HG03469 (cell line): ENCODE measurements at regions not wholly inside any gene's neighbourhood (a gene's known extent, or its start where the extent isn't known, plus 50 kb on each side); places are given as distances from the start of the nearest gene placed in this dataset.

Experiments
- ATAC-seq: cut with Tn5 transposase; IDR thresholded peaks from one replicate; pipeline ENCODE4 v1.9.1; 2021; ENCODE audit warnings: mild to moderate bottlenecking, moderate library complexity, moderate number of reproducible peaks; ENCODE audit not compliant: unreplicated experiment

DNA sequence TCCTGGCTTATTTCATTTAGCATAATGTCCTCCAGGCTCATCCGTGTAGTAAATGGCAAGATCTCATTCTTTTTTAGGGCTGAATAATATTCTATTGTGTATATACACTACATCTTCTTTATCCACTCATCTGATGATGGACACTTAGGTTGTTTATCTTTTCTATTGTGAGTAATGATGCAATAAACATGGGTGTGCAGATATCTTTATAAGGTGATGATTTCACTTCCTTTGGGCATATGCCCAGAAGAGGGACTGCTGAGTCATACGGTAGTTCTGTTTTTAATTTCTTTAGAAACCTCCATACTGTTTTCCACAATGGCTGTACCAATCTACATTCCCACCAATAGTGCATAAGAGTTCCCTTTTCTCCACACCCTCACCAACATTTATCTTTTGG lies 317.6 kb upstream of the CNKSR2 start:
- no peak for ATAC-seq

DNA sequence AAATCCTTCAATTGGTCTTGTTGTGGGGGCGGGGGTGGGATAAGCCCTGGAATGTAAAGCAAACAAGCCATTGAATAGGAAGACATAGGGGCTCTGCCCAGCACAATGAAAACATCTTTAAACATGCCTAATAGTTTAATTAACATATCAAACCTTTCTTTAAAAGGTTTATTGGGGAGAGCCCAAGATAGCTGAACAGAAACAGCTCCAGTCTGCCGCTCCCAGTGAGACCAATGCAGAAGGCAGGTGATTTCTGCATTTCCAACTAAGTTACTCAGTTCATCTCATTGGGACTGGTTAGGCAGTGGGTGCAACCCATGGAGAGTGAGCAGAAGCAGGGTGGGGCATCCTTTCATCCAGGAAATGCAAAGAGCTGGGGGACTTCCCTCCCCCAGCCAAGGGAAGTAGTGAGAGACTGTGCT lies 327.2 kb upstream of the CNKSR2 start:
- ATAC-seq = no peak

DNA sequence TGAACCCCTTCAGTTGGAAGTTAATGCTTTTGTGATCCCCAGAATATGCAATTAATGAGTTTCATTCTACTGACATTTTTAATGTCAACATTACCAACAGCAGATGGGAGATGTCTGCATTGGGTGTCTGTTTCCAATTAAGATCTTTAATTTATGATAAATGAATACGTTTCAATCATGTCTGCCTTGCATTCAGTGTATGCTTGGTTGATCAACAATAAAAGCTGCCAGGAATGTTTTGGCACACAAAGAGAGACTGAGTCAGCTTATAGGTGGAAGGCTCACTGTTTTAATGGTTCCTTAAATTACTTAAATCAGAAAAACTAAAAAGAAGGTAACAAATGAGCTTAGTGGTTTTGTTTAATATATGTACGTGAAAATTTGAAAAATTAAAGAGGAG lies 359.9 kb upstream of the CNKSR2 start:
- ATAC-seq = no peak

DNA sequence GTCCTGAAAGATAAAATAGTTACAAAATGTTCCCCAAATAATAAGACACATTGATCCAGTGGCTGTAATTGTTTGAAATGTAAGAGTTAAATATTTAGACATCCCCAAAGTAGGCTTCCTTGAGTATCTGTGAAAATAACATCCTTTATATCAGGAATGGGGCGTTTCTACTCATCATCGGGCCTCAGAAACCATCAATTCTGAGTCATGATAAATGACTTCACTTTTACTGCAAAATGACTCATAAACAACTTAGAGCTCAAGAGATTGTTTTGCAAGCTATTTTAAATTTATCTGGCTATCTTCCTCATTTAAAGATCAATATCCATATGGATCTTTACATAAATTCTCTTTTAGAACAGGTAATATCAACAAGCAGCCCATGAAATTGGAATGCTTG lies 369.4 kb upstream of the CNKSR2 start:
- ATAC-seq = no peak

DNA sequence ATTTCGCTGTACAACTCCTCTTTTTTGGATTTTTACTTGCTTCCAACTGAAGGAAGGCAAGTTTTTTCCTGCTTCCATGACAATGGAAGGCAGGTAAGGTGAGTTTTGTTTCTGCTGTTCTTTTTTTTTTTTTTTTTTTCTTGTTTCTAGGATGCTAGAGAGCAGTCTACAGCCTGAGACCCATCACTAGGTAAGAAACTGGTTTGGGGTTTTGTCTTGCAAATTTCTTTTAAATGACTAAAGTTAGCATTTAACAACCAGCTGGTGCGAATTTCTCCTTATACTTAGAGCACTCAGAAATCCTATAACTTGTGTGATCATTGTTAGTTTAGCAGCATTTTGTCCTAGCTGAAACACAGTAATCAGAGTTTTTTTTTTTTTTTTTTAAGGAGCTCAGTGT lies 378.4 kb upstream of the CNKSR2 start:
- no peak for ATAC-seq

DNA sequence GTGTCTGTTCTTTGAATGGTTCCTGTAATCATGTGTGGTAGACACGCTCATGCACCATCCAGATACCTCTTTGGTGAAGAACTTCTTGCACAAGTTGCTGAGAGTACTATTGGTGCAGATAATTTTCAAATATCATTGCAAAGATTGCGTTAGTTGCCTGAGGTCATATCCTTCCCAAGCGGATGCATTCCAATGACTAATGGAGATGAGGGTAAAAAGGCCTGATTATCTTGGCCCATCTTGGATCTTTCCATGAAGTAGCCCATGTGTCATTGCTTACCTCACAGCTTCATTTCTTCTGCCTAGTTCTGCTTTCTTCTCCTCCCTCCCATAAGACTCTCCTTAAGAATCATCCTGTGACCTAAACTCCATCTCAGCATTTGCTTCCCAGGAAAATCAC lies 384.9 kb upstream of the CNKSR2 start:
- ATAC-seq = no peak

DNA sequence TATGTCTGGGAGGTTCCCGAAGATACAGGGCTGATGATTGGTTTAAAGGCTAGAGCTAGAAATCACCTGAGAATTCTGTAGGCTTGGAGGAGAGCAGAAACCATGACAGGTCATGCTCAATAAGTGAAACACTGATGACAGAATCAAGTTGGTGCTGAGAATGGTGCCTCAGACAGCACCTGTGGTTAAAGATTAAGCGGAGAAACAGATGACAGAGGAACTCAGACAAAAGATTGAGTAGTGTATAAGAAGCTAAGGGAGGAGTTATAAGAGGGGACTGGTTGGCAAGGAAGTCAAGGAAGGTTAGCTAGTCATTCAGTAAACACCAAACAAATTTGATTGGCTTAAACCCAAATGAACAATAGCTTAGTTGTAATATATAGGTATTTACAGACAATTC lies 385.4 kb upstream of the CNKSR2 start:
- no peak for ATAC-seq

DNA sequence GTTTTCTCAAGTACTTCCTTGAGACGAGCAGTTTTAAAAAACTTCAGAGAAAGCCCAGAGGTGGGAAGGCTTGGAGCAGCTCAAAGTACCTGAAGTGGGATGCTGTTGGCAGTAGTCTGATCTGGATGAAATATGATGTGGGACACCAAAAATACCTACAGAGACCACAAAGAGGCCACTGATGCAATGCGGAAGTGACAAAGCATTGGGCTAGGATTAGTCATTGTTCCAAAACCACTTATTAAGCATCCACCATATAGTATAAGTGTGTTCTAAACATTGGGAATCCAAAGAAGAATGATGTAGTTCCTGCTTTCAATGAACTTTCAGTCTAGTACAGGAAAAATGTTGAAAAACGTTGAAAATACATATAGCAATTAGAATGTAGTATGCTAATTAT lies 386.1 kb upstream of the CNKSR2 start:
- ATAC-seq = no peak

DNA sequence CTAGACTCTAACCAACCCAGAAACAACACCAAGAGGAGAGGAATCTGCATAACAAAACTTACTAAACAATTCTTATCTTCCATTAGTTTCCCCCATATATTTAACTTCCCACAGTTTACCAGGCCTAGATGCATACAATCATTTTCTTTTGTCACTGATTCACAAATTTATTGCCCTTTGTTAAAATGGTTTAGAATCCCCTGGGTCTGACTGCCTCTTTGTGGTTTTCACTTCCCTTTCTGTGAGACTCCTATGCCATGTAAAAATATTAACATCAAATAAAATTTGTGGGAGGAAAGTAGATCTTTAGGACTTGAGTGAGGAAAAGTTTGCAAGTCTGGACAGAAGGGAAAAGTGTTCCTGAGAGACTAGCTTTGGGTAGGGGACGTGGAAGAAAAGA lies 393.8 kb upstream of the CNKSR2 start:
- no peak for ATAC-seq

DNA sequence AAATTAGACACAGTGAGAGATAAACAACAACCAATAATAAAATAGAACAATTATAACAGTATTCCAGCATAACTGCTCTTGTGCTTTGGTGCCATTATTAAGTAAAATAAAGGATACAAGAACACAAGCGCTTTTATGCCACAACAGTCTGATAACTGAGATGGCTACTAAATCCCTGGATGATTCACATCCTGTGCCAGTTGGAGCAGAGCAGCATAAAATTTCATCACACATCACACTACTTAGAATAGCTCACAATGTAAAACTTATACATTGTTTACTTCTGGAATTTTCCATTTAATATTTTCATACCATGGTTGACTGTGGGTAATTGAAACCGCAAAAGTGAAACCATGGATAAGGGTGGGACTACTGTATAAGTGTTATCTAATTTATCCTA lies 399.9 kb upstream of the CNKSR2 start:
- no peak for ATAC-seq

DNA sequence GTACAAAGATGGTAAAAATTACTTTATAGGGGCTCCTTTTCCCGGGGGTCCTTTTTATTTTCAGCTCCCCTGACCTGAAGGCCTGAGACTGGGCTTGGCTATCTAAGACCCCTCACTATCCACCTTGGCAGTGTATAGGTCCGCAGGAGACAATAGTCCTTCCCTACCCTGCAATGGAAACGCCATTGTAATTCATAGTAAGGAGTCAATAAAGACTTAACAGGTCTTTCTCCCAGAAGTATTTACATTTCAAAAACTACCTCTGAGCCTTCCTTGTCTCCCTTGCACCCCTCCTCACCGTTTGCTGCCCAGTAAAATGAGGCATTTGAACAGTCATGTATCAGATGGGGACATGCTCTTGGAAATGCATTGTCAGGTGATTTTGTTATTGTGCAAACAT lies 401.2 kb upstream of the CNKSR2 start:
- no peak for ATAC-seq

DNA sequence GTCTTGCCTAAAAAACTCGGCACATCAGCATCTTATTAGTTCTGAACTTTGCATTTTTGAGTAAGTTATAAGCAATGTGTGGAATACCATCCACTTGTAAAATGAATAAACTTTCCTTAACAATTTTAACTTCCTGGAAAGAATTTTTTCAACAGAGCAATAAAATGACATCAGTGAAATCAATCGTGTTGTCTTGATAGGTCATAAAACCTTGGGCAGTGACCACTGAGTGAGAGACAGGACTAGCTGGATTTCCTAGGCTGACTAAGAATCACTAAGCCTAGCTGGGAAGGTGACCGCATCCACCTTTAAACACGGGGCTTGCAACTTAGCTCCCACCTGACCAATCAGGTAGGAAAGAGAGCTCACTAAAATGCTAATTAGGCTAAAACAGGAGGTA lies 403.0 kb upstream of the CNKSR2 start:
- ATAC-seq = no peak

DNA sequence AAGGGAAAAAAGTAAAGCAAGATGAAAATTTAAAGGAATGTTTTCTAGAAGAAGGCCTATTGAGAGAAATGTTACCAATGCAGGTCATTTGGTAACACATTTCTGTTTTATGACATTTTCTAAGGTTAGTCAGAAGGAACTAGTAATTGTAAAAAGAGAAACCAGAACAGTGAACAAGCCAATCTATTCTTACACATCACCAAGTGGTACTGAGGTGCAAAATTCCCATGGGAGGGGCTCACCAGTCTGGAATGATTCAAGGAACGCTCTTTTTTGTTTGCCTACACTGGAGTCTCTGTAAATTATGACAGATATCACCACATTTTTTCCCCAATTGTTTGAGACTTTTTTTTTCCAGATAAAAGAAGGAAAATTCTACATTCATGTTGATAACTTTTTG lies 404.7 kb upstream of the CNKSR2 start:
- no peak for ATAC-seq

DNA sequence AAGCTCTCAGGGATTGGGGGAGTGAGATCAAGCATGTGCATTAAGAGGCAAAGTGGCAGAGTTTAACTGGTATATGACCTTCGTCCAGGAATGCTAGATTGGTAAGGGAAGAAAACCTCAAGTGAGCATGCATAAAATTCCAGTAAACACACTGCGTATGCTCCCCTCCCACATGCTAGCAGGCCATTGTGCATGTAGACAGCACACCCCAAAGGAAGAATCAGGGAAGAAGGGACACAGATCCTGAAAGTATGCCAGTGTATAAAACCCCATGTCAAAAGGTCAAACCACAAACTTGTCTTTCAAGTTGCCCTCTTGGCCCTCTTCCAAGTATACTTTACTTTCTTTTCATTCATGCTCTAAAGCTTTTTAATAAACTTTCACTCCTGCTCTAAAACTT lies 405.2 kb upstream of the CNKSR2 start:
- ATAC-seq = no peak

DNA sequence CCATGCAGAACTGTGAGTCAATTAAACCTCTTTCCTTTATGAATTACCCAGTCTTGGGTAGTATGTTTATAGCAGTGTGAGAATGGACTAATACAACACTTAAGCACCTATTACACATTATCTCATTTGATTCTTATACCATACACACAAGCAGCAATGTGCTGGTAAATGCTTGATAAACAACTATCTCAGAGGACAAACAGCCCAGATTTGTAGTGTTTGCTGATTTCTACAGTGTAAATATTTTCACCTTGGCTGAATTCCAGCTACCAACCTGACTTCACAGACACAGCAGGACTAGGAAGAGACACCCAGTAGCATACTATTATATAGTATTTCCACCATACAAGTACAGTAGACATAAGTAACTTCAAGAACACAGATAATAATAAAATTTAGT lies 406.5 kb upstream of the CNKSR2 start:
- ATAC-seq = no peak

DNA sequence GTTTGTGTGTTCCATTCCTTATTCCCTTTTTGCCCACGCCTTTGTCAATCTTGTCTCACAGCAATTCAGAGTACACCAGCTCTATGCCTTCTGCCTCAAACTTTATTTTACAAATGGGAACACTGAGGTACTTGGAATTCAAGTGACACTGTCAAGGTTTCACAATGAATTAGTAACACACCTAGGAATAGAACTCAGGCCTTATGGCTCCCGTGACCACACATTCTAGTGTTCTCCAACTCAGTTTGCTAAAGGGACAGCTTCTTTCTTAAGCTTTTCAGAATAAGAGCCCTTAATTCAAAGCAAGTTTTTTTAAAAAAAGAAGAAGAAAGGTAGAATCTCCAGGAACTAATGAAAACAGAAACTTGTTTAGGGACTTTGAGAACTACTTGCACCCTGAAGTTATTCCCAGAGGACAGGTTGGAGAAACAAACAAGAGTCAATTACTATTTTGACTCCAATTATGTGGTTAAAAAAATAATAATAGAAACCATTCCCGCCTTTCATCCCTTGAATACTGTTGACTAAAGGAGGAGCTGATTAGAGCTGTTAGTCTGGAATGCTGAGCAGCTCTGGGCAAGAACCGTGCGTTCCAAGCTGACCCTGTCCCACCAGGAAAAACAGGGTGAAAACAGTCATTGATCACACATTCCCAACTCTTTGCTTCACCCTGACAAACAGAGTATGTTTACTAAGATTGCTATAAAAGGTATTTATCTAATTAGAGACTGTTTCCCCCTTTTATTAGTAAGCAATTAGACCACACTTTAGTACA lies 408.8 kb upstream of the CNKSR2 start:
- no peak for ATAC-seq

DNA sequence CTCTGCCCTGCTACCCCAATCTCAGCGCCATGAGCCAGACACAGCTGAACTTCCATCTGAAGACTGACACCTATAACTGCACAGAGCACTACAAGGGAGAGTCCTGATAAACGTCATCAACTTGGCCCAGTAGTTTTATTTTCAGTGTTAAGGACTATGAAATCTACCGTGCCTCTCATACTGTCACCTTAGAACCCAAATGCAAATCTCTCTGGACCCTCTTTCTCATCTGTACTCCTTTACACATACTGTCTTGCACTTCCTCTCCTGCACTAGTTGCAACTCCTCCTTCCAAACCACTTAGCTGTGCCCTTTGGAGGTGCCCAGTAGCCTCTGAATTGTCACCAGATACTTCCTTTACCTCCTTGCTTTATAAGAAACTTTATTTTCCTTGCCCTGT lies 420.2 kb upstream of the CNKSR2 start:
- no peak for ATAC-seq

DNA sequence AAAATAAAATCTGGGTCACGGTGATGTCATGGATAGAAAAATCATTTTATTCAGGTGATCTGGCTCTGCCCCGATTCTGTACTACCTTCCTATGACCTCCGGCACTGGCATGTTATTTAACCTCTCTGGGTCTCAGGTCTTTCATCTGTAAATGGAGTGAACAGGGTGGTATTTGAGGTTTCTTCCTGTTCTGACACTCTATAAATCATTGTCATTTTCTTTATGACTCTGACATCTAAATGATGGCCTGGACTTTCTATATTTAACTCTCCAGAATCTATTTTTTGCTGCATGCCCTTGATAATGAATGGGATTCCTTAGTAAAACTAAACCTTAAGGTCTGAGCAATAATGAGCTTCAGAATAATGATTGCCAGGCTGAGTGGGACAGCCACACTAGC lies 422.0 kb upstream of the CNKSR2 start:
- no peak for ATAC-seq

DNA sequence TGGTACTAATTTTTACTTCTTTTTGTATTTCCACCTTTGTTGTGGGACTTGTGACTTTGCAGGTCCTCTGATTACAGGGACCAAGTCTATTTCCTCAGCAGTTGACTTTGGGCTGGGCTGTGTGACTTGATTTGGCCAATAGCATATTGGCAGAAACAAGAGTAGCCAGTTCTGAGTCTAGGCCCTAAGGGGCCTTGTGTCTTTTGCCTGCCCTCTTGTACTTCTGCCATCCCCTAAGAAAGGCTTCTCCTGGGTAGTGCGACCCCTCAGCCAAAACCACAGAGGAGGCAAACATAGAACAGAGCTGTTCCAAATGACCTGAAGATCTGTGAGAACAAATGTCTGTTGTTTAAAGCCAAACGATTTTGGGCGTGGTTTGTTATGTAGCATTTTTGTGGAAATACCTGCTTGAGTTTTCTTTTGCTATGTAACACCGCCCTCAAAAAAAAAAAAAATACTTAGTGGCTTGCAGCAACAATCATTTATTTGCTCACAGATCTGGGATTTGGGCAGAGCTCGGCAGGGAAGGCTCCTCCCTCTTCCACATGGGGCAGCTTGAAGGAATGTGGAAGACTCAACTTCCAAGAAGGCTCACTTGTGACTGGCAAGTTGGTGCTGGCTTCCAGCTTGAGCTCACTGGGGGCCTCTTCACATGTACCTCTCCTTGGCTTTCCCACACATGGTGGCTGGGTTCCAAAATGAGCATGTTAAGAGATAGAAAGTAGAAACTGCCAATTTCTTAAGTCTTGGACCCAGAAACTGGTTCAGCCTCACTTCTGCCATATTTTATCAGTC lies 423.0 kb upstream of the CNKSR2 start:
- ATAC-seq = no peak

DNA sequence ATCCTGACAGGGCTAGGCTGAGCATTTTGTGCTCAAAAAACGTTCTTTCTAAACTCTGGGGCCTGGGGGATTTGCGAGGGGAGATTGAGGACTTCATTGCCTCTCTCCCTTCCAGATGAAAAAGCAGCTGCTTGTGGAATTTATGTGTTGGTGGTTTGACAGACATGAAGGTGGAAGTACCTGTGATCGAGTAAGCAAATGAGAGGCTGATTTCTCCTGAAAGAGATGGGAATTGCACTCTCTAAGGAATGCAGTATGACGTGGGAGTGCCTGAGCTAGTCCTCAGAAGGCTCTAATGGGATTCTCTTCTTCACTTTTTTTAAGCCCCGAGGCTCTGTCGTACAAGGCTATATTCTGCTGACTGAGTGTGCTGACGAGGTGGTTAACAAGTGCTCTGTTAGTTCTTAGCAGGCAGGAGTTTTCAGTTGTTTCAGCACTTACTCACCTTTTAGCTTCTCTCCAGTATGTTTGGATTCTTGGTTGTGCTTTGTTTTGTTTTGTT lies 426.8 kb upstream of the CNKSR2 start:
- ATAC-seq = no peak

DNA sequence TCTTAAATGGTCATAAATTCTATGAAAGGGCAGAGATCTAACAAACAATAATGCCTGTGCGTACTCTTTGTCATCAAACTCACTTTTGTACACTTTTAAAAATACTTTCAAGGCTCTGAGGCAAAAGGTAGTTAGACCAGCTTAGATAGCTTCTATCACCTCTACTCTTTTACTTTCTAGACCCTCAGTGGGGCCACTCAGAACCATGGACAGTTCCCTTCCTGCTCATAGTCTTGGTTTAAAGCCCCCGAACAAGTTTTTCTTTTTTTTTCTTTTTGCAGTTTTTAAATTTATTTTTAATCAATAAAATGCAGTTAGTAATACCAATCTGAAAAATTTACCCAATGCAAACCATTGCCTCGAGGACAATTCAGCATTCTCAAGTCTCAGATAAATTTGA lies 460.5 kb upstream of the CNKSR2 start:
- no peak for ATAC-seq

DNA sequence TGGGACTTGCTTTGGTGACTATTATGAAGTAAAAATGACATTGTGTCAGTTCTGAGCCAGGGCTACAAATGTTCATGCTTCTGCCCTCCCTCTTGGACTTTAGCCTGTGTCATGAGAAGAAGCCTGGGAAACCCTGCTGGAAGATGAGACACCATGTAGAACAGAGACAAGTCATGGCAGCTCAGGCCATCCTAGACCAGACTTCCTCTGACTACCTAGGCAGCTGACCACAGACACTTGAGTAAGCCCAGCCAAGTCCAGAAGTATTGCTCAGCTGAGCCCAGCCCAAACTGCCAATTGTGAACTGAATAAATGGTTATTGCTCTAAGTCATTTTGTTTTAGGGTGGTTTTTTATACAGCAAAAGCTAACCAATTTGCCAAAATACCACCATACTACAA lies 467.6 kb upstream of the CNKSR2 start:
- no peak for ATAC-seq
